ENCODE measurements at regions not wholly inside any gene's neighbourhood (a gene's known extent, or its start where the extent isn't known, plus 50 kb on each side); places are given as distances from the start of the nearest gene placed in this dataset.

DNA sequence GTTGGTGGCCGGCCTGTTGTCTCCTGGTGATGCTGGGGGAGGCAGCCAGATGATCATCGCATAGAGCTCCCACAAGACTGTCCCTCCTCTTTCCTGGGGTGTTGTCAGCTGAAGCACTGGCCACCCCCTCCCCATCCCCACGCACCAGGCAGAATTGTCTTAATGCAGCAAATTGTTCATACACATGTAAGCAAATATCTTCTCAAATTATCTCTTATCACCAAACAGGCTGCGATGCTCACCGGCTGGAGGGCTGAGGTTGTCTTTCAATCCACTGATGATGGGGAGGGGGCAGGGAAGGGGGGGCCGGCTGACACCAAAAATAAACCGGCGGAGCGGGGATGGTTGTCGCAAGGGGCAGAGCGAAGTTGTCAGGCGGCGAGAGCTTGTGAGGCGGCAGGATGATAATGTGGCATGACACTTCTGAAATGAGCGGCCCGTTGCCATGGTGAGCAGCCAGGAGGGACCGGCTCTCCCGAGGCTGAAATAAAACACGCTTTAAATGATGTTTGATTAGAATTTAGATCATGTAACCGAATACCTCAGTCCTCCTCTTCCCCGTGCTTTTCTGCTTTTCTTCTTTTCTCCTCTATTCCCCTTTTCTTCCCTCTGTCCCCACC lies 59.8 kb downstream of the MRM1 start:
- no peak for TF ChIP-seq POLR2AphosphoS5 (IDR thresholded peaks at IDR 0.05; ENCODE audit: low read depth, low read length)
- TF ChIP-seq FOXP2 (optimal IDR thresholded peaks at IDR 0.05; ENCODE audit: borderline replicate concordance, extremely low read depth, extremely low read length, insufficient read depth) = no peak
- no peak for TF ChIP-seq REST (IDR thresholded peaks at IDR 0.05; ENCODE audit: insufficient read depth in 1 of 2, low read depth in 2 of 2, low read length in 2 of 2)
- no peak for TF ChIP-seq SIN3A (IDR thresholded peaks at IDR 0.05; ENCODE audit: borderline replicate concordance, insufficient read depth, low read length)
- no peak for TF ChIP-seq TAF1 (IDR thresholded peaks at IDR 0.05; ENCODE audit: borderline replicate concordance, insufficient read depth, low read length)

DNA sequence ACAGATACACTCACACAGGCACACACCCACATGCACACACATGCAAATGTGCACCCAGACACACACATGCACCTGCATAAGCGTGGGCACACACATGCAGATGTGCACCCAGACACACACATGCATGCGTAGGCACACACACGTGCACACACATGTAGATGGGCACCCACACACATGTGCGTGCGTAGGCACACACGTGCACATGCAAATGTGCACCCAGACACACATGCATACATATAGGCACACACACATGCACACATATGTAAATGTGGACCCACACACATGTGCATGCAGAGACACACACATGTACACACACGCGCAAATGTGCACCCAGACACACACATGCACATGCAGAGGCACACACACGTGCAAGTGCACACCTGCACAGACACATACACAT lies 60.3 kb downstream of the MRM1 start:
- TF ChIP-seq TAF1 (IDR thresholded peaks at IDR 0.05; ENCODE audit: borderline replicate concordance, insufficient read depth, low read length) = no peak
- no peak for TF ChIP-seq FOXP2 (optimal IDR thresholded peaks at IDR 0.05; ENCODE audit: borderline replicate concordance, extremely low read depth, extremely low read length, insufficient read depth)
- no peak for TF ChIP-seq POLR2AphosphoS5 (IDR thresholded peaks at IDR 0.05; ENCODE audit: low read depth, low read length)
- TF ChIP-seq REST (IDR thresholded peaks at IDR 0.05; ENCODE audit: insufficient read depth in 1 of 2, low read depth in 2 of 2, low read length in 2 of 2) = no peak
- no peak for TF ChIP-seq SIN3A (IDR thresholded peaks at IDR 0.05; ENCODE audit: borderline replicate concordance, insufficient read depth, low read length)

GRCh38 chr17:36665417-36665816 lies 64.0 kb downstream of the MRM1 start:
- TF ChIP-seq FOXP2 (optimal IDR thresholded peaks at IDR 0.05; ENCODE audit: borderline replicate concordance, extremely low read depth, extremely low read length, insufficient read depth) = no peak
- no peak for TF ChIP-seq SIN3A (IDR thresholded peaks at IDR 0.05; ENCODE audit: borderline replicate concordance, insufficient read depth, low read length)
- no peak for TF ChIP-seq TAF1 (IDR thresholded peaks at IDR 0.05; ENCODE audit: borderline replicate concordance, insufficient read depth, low read length)
- TF ChIP-seq POLR2AphosphoS5 (IDR thresholded peaks at IDR 0.05; ENCODE audit: low read depth, low read length) = no peak
- TF ChIP-seq REST (IDR thresholded peaks at IDR 0.05; ENCODE audit: insufficient read depth in 1 of 2, low read depth in 2 of 2, low read length in 2 of 2) = no peak

GRCh38 chr17:36667922-36668321 lies 66.5 kb downstream of the MRM1 start:
- TF ChIP-seq SIN3A (IDR thresholded peaks at IDR 0.05; ENCODE audit: borderline replicate concordance, insufficient read depth, low read length) (no peak), POLR2AphosphoS5 (IDR thresholded peaks at IDR 0.05; ENCODE audit: low read depth, low read length) (no peak), FOXP2 (optimal IDR thresholded peaks at IDR 0.05; ENCODE audit: borderline replicate concordance, extremely low read depth, extremely low read length, insufficient read depth) (no peak), REST (IDR thresholded peaks at IDR 0.05; ENCODE audit: insufficient read depth in 1 of 2, low read depth in 2 of 2, low read length in 2 of 2) (no peak), TAF1 (IDR thresholded peaks at IDR 0.05; ENCODE audit: borderline replicate concordance, insufficient read depth, low read length) (no peak)
